ENCODE measurements at regions not wholly inside any gene's neighbourhood (a gene's known extent, or its start where the extent isn't known, plus 50 kb on each side); places are given as distances from the start of the nearest gene placed in this dataset.

- ATAC-seq (no peak), DNase-seq (ENCODE audit: low read depth in 1 of 2, low spot score in 1 of 2) (no peak), FAIRE-seq (no peak)
- CTCF ChIA-PET: interaction anchor here (1.3 to 2.3 kb wide), 3 partner anchors 9 to 186 kb away, joined by 3 to 9 read pairs (median 3); no protein-coding TSS in a partner anchor
- Histone ChIP-seq H3K4me2 (no peak overlapping the region), H3K27ac (no peak overlapping the region), H3K9me3 (no peaks in the 10 kb centered on the region), H3K4me3 (no peak overlapping the region), H3K4me1 (peaks cover 40% of the 10 kb centered on the region)
- TF ChIP-seq GATA3 (IDR thresholded peaks at IDR 0.05; ENCODE audit: borderline replicate concordance): no peak
- no peak for TF ChIP-seq JUNB (IDR thresholded peaks at IDR 0.05)
- TF ChIP-seq CHD4 (IDR thresholded peaks at IDR 0.05; ENCODE audit: borderline replicate concordance): no peak
- TF ChIP-seq SMC3 (IDR thresholded peaks at IDR 0.05): no peak
- TF ChIP-seq RARB (CRISPR knock-in tag; IDR thresholded peaks at IDR 0.05): no peak
- no peak for TF ChIP-seq NPAS2 (CRISPR knock-in tag; IDR thresholded peaks at IDR 0.05; ENCODE audit: borderline replicate concordance)
- no peak for TF ChIP-seq TP53 (CRISPR knock-in tag; IDR thresholded peaks at IDR 0.05)
- TF ChIP-seq ESRRA (IDR thresholded peaks at IDR 0.05; ENCODE audit: borderline replicate concordance, low read length): no peak
- TF ChIP-seq MAX (IDR thresholded peaks at IDR 0.05): no peak
- POLR2A ChIA-PET: no interaction called here
Measured at GRCh38 chr1:168468822-168469221, 75.0 kb downstream of the XCL2 start.

- ChIA-PET CTCF (interaction anchor here (1.3 to 2.3 kb wide), 2 partner anchors 9 to 29 kb away, joined by 3 to 9 read pairs; no protein-coding TSS in a partner anchor), POLR2A (no interaction called here)
- FAIRE-seq (no peak), ATAC-seq (no peak), DNase-seq (ENCODE audit: low read depth in 1 of 2, low spot score in 1 of 2) (no peak)
- no peak for TF ChIP-seq ATOH8 (CRISPR knock-in tag; IDR thresholded peaks at IDR 0.05; ENCODE audit: low read depth)
- TF ChIP-seq NPAS2 (CRISPR knock-in tag; IDR thresholded peaks at IDR 0.05; ENCODE audit: borderline replicate concordance): no peak
- no peak for TF ChIP-seq RCOR1 (IDR thresholded peaks at IDR 0.05; ENCODE audit: low read depth, low read length)
- no peak for TF ChIP-seq MAX (IDR thresholded peaks at IDR 0.05)
- TF ChIP-seq HOXB13 (CRISPR knock-in tag; IDR thresholded peaks at IDR 0.05; ENCODE audit: low read depth): no peak
- no peak for TF ChIP-seq CEBPB (IDR thresholded peaks at IDR 0.05)
- TF ChIP-seq KDM5A (IDR thresholded peaks at IDR 0.05): no peak
- TF ChIP-seq ZFP36 (IDR thresholded peaks at IDR 0.05; ENCODE audit: borderline replicate concordance, partially characterized antibody): no peak
- TF ChIP-seq, protein P1, sequence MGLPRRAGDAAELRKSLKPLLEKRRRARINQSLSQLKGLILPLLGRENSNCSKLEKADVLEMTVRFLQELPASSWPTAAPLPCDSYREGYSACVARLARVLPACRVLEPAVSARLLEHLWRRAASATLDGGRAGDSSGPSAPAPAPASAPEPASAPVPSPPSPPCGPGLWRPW (IDR thresholded peaks at IDR 0.05): no peak
- TF ChIP-seq ZNF302 (CRISPR knock-in tag; IDR thresholded peaks at IDR 0.05): no peak
- TF ChIP-seq EP300 (IDR thresholded peaks at IDR 0.05): no peak
- no peak for TF ChIP-seq CBX2 (IDR thresholded peaks at IDR 0.05; ENCODE audit: borderline replicate concordance, low read depth)
- no peak for TF ChIP-seq HOXA7 (CRISPR knock-in tag; IDR thresholded peaks at IDR 0.05)
- Histone ChIP-seq H3K9me3 (no peaks in the 10 kb centered on the region), H3K4me3 (no peak overlapping the region), H3K4me2 (peak overlapping the region; percentile 9; the same call in 1 of the 3 replicates), H3K27ac (no peak overlapping the region), H3K4me1 (peaks cover 40% of the 10 kb centered on the region)
- 57% methylated on average over 5 of the region's 5 CpGs for WGBS (ENCODE audit: missing lambda C conversion rate)
Measured at GRCh38 chr1:168468042-168468809, 75.6 kb downstream of the XCL2 start.

GRCh38 chr1:168467452-168467851, 76.3 kb downstream of the XCL2 start:
- WGBS (ENCODE audit: missing lambda C conversion rate): 82% methylated on average over 3 of the region's 3 CpGs
- Histone ChIP-seq H3K9me3 (no peaks in the 10 kb centered on the region), H3K4me1 (peaks cover 40% of the 10 kb centered on the region), H3K4me3 (no peak overlapping the region), H3K4me2 (no peak overlapping the region), H3K27ac (no peak overlapping the region)
- TF ChIP-seq ZFP36 (IDR thresholded peaks at IDR 0.05; ENCODE audit: borderline replicate concordance, partially characterized antibody): no peak
- no peak for TF ChIP-seq EP300 (IDR thresholded peaks at IDR 0.05)
- no peak for TF ChIP-seq MYC (IDR thresholded peaks at IDR 0.05; ENCODE audit: borderline replicate concordance, low read length)
- no peak for TF ChIP-seq MAX (IDR thresholded peaks at IDR 0.05)
- no peak for TF ChIP-seq CHD2 (IDR thresholded peaks at IDR 0.05; ENCODE audit: low read length, partially characterized antibody)
- no peak for TF ChIP-seq ZNF302 (CRISPR knock-in tag; IDR thresholded peaks at IDR 0.05)
- CTCF ChIA-PET: interaction anchor here (2.3 kb wide), 1 partner anchor 28 kb away, joined by 9 read pairs; no protein-coding TSS in a partner anchor
- ATAC-seq: no peak
- DNase-seq (ENCODE audit: low read depth in 1 of 2, low spot score in 1 of 2): no peak
- POLR2A ChIA-PET: no interaction called here
- no peak for FAIRE-seq
